ENCODE measurements at regions not wholly inside any gene's neighbourhood (a gene's known extent, or its start where the extent isn't known, plus 50 kb on each side); places are given as distances from the start of the nearest gene placed in this dataset.

GRCh38 chr5:4191703-4192102 is 596.1 kb downstream of the IRX1 start:
- DNase-seq (ENCODE audit: low read depth), result no peak

DNA sequence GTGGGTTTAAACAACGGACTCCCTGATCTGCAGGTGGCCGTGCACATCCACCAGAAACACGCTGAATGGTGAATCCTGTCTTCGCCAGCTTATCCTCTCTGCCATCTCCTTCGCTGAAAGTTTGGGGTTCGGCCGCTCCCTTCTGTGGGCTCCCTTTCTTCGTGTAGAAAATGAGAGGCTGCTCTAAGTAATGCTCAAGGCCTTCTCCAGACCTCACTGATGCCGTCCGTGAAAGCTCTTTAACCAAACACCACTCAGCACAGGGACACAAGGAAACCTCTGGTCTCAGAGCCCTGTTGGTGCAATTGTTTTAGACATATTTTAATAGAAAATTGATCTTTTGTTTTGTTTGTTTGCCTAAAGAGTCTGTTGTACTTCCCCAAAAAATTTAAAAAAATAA is 596.5 kb downstream of the IRX1 start:
- DNase-seq (ENCODE audit: low read depth), result no peak

DNA sequence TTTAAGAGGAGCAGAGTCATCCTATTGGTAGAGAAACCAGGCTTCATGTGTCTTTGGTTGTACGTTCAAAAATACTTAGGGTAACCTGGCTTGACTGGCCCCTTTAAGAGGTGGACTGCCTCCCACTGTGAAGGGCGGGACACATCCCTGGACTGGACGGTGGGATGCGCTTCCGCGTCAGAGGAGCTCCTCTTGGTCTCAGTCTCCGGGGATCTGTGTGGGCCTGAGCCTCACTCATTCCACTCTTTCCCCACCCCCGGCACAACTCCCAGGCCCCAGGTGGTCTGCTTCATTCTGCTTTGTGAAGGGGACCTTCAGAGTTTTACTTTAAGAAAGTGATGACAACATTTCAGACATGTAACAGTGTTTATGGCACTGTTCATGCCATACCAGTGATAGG is 601.1 kb downstream of the IRX1 start:
- DNase-seq (ENCODE audit: low read depth), result peak; percentile 42

DNA sequence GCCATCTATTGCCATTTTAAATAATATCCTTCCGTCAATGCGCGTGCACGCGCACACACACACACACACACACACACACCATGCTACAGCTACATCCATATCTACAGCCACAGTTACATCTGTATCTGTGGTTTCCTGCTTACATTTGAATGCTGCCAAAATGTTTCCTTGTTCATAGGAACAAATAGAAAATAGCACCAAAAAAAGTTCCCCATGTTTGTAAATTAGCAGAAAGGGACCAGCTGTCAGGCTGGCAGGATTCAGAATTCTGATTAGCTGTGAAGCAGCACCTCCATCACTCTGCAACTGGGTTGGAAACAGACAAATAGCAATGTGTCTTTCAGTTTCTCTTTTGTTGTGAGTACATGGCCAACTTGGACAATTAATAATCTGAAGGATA is 601.5 kb downstream of the IRX1 start:
- DNase-seq (ENCODE audit: low read depth), result no peak

DNA sequence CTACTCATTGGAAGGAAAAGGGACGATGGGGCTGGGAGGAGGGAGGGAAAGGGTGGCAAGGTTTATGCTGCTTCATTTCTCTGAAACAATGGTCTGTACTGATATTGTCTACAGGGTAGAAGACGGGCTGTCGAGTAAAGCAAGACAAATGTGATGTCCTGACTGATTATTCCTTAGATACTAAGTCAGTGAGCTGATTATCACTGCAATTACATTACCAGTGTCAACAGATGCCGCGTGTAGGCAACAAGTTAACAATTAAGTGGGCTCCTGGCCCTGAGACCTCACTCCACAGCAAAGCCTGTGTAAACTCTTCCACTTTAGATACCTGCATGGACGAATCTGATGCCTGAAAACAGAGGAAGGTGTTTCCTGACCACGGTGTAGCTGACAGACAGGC is 602.8 kb downstream of the IRX1 start:
- no peak for DNase-seq (ENCODE audit: low read depth)

DNA sequence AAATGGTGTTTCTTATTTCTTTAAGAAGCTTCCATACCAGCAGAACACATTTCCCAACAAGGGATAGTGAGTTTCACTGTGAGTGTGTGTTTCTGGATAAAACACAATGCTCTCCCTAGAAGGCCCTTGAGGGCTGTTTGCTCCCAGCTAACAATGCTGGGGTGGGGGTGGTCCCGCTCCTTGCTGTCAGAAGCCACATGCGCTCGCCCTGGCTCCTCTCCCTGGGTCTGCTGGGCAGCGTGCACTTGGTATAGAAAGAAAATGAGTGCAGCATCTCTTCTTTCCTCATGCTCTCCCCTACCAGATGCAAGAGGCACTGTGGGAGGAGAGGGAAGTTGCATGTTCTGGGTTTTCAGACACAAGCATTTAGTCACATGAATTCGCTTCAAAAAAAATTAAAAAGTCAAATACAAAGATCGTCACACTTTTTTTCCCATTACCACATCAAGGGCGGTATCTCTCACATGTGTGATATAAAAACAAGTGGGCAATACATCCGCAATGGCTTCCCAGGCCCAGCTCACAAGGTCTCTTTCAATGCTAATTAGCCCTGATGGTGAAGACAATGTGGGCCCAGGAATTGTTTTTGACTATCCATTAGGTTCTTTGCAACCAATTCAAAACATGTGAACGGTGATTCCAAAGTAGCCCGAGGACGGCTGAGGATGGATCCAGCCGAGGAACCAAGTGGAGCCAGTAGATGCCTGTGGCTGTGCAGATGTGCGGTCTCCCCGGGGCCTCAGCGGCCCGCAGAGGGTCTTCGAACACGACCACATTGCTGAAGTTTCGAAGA is 603.6 kb downstream of the IRX1 start:
- no peak for DNase-seq (ENCODE audit: low read depth)

DNA sequence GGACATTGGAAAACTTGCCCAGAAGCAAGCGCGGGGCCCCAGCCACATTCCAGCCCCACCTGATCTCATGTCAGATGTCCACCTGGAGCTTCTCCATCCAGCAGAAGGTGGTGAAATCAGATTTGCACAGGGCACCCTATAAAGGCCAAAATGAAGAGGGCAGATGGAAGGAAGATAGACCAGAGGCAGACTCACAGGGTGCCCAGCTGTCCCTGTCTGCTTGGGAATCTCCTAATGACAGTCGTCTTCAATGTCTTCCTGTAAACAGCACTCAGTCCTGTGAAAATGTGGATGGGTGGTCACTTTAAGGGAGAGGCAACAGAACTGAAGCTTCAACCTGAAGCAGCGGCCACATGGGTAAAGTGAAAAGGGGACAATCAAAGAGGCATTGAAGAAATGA is 607.5 kb downstream of the IRX1 start:
- no peak for DNase-seq (ENCODE audit: low read depth)

DNA sequence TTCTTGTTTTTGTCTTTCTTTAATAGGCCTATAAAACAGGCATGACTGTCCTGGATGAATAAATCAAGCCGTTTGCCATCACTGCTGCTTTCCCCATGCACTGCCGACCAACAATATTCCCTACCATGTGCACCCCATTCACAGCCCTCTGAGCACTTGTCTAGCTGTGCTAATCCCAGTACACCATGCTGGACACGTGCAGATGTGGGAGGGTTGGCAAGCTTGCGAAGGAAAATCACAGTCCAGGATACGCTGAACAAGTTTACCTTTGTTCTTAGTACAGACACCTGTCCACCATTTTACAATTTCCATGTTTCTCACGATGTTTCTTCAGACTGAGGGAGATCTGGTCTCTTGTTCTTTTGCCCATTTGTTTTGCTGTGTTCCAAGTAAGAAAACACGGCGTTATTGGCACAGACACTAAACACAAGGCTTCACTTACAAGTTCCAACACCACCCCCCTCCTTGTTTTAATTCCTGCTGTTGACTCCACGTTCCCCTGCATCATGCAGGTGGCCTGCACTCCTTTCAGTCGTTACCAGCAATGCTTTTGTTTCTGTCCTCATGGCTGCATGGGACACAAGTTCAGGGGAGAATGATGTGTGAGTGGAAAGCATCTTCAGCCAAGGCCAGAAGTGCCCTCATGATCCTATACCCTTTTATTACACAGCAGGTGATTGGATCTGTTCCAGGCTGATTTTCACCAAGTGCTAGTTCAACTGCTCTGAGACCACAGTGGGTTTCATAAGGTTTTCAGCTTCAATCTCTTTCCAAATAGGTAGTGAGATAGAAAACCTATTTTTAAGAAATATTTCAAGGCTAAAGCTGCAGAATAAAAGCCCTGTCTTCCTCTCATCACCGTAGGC is 608.9 kb downstream of the IRX1 start:
- DNase-seq (ENCODE audit: low read depth), result no peak

DNA sequence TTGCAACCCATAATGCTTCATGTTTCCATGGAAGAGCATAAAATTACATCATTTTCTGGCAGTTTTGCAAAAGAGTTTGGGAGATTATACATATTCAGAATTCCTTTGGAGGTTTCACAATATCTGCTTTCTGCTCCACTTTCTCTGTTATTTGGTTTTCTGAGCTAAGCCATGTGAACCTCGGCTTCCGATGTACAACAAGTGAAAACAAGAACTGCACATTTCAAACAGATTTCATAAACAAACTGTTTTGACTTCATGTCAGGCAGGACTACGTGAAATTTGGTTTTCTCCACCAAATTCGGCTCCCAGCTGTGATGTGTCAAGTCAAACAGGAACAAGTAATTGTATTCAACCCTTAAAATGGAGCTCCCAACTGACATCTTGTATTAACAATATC is 609.8 kb downstream of the IRX1 start:
- DNase-seq (ENCODE audit: low read depth), result no peak

DNA sequence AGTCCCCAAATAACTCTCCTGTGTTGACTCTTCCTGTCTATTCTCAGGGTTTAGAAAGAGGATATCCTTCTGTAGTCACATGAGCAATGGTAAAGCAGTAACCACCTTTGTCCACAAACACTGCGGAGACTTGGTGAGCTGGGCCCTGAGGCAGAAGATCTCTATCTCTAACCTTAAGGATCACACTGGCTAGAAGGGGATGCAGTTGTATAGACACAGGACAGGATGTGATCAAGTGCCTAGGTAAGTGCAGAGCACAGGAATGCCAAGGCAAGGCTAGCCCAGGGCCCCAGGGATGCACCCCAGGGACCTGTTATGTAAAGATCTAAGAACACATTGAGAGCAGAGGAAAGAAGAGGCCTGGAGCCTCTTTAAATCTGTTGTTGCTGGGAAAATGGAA is 610.5 kb downstream of the IRX1 start:
- DNase-seq (ENCODE audit: low read depth), result no peak

DNA sequence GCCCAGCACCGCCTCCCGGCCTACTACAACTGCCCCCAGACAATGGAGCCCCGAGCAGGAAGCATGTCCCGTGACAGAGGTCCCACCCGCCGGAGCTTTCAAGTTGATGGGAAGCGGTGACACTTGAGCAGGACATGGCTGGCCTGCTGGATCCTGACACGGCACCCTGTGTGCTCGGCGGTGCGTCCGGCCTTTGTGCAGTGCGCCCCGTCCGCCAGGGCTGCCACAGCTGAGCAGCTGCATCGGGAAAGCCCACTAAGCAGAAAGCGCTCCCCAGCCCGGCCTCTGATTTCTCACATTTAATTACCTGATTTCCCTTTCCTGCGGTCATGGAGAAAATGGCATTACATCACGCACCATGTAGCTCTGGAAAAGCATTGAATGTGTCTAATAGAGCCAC is 611.9 kb downstream of the IRX1 start:
- DNase-seq (ENCODE audit: low read depth), result peak; percentile 51

- DNase-seq (ENCODE audit: low read depth), result no peak
These were observed 612.9 kb downstream of the IRX1 start for GRCh38 chr5:4208537-4208936.

DNA sequence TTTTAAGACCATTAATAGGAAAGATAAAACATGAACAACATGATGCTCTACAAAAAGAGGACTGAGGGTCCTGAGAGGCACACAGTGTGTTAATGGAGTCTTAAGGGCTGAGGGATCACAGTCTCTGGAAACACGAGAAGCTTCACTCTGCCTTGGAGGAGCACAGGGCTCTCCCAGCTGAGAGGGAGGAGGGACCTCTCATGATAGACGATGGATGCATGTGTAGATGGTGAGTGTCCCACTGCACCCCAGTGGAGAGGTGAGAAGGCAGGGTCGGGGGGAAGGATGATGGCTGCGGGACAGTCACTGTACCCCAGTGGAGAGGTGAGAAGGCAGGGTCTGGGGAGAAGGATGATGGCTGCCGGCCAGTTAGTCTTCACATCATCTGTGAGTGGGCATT is 613.4 kb downstream of the IRX1 start:
- no peak for DNase-seq (ENCODE audit: low read depth)

GRCh38 chr5:4212071-4212739 is 616.6 kb downstream of the IRX1 start:
- DNase-seq (ENCODE audit: low read depth), result no peak

DNA sequence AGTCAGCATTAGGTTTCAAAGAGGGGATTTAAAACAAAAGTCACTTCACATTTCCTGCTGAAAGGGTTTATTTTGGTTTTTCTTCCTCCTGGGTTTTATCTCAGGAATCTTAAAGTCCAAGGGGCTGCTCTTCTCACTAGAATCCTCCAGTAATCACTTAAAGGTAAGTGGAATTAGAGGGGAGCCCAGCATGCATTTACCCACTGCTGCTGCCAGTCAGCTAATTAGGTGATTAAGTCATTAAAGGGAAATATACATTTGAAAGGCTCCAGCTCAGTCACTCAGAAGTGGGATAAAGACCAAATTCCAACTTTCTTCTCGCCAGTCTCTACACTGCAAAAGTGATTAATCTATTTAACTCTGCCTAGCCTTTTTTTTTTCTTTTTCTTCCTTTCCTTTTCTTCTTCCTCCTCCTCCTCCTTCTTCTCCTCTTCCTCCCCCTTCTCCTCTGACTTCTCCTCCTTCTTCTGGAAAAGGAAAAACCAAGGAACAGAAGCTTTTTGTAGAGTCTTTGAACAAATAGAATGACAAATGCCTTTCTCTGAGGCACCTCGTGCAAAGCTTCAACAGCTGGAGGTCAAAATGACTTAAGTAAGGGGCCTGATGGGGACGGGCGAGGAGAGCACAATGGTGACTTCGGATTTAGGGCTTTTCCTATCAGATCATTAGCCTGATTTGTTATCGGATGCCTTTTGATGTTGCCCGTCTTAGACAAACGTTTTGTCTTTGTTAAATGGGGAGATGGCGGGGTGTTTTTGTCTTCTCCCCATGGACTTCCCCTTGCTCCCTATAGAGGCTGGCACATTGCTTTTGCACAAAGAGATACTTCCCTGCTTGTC is 617.6 kb downstream of the IRX1 start:
- no peak for DNase-seq (ENCODE audit: low read depth)

GRCh38 chr5:4215143-4215542 is 619.5 kb downstream of the IRX1 start:
- no peak for DNase-seq (ENCODE audit: low read depth)

DNA sequence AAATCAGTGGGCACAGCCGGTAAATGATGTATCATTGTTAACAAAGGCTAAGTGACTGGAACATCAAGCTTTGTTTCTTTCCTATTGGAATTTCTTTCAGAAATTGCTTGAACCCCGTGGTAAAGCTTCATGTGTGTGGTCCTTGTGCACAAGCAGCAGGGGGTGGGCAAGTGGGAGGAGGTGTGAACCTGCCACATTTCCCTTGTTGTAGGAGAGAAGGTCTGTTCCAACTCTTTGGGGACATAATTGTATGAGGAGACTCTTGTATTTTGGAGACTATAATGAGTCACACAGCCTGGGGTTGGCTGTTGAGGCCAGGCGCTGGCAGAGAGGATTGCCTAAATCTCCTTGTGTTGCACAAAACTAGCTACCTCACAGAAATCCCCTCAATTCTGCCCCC is 620.5 kb downstream of the IRX1 start:
- no peak for DNase-seq (ENCODE audit: low read depth)

DNA sequence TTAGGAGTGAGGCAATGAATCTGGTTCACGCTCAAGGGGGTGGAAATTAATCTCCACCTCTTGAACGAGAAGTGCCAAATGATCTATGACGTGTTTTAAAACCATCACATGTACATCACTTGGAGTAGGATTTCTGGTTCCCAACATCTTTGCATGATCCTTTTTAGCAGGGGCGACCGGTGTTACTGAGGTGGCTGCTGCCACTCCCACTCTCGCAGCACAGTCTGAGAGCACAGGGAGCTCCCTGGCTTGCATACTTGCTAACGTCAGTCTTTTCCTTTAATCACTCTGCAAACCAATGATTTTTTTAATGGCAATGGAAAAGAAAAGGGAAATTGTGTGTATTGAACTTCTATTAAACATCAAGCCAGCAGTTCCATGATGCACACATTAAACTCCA is 624.4 kb downstream of the IRX1 start:
- DNase-seq (ENCODE audit: low read depth), result no peak

- DNase-seq (ENCODE audit: low read depth), result no peak
These were observed 625.4 kb downstream of the IRX1 start for GRCh38 chr5:4221048-4221447.

DNA sequence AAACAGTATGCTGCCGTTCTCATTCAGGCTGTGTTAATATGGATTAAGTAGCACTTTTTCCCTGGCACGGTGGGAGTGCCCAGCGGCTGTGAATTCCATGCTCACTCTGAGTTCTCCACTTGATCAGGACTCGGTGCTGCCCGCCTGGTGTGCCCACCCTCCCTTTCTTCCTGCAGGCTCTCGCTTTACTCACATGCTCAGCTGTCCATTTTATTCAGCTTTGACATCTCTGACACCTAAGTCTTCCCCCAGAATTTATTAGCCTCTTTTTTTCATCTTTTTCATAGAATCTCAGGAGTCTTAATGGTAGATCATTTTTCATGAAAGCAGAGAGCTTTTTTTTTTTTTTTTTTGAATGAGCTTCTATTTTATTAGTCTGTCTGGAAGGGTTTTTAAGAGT is 626.5 kb downstream of the IRX1 start:
- no peak for DNase-seq (ENCODE audit: low read depth)

DNA sequence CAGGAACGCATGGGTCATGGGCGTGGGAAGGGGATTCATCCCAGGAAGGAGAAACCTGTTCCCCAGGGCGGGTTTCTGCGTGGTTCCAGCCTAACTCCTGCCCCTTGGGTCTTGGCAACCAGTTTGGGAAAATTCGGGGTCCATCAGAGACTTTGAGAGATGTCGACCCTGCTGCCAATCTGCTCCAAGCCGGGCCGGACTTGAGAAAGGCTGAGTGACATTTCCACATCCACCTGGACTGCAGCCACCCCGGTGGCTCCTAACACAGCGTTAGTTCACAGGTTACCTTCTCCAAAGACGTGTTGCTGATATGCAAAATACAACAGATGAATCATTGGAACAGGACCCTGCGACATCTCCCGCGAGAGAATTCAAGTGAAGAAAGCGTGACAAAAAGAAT is 627.2 kb downstream of the IRX1 start:
- DNase-seq (ENCODE audit: low read depth), result no peak

DNA sequence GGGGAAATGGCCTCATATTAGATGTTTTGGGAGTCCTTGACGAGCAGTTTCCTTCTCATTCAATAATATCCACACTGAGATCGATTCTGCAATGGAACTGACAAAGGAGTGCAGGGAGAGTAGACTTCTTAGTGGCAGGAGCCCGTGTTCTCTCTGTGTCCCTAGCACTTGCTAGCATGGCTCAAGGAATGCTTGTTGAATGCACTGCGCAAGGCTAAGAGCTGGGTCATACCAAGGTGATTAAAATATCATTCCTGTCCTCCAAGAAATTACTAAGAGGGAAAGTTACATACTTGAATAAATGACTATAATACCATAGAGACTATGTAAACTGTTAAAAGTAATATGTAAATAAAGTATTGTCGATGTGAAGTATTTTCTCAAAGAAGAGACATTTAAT is 630.1 kb downstream of the IRX1 start:
- DNase-seq (ENCODE audit: low read depth), result no peak
